H1 (cell line): ENCODE measurements at regions not wholly inside any gene's neighbourhood (a gene's known extent, or its start where the extent isn't known, plus 50 kb on each side); places are given as distances from the start of the nearest gene placed in this dataset.

Source experiments
- EGR1 ChIP-seq: IDR thresholded peaks from 2 replicates; pipeline ENCODE4 v1.6.1; 2011; ENCODE audit warnings: low read depth, low read length, borderline replicate concordance
- EP300 ChIP-seq, 2 experiments: IDR thresholded peaks; 1 replicate in 1 of 2; 2 replicates in 1 of 2; pipeline ENCODE4 v1.6.1; 2011 to 2012; ENCODE audit warnings: low read depth in 2 of 2, low read length in 2 of 2, mild to moderate bottlenecking in 2 of 2, borderline replicate concordance in 1 of 2, inconsistent platforms in 1 of 2, moderate library complexity in 1 of 2
- PHF8 ChIP-seq: fragments of 200-600 bp; sonication (generic); conservative IDR thresholded peaks from 2 replicates; pipeline ENCODE4 v1.7.1; 2012; ENCODE audit warnings: low read depth, mild to moderate bottlenecking, inconsistent platforms, low read length, moderate library complexity
- RXRA ChIP-seq: IDR thresholded peaks from 2 replicates; pipeline ENCODE4 v1.6.1; 2011; ENCODE audit warnings: low read depth, mild to moderate bottlenecking, low read length, moderate library complexity; ENCODE audit not compliant: insufficient read depth
- TBP ChIP-seq: IDR thresholded peaks from 2 replicates; pipeline ENCODE4 v1.6.1; 2011; ENCODE audit warnings: low read depth, low read length, improper control_type of control experiment

DNA sequence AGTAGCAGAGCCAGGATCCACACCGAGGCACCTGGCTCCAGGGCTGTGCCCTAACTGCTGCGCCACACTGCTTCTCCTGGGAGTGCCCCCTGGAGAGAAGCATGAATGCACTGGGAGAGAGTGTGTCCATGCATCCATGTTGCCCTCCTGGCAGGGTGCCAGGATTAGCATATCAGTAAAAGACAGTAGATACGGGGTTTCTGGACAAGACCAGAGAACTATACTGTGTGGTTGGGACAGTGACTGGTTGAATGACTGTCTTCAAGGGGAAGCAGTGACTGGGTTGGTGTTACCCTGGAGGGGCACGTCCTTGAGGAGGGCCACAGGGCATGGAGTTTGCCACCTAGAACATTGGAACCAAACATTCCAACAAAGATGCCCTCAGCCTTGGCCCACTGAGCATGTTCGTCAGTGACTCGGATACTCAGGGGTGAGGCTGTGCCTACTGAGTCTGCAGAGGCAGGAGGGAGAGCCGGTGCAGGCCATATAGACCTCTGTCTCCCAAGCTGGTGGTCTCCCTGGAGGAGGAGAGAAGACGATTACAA lies 288.8 kb downstream of the CDC5L start (continued):
- no peak for TF ChIP-seq EP300 (IDR thresholded peaks at IDR 0.05; ENCODE audit: borderline replicate concordance in 1 of 2, low read depth in 2 of 2, low read length in 2 of 2)
- no peak for TF ChIP-seq PHF8
- no peak for TF ChIP-seq RXRA
- TF ChIP-seq EGR1 = no peak
- no peak for TF ChIP-seq TBP
